ENCODE measurements at regions not wholly inside any gene's neighbourhood (a gene's known extent, or its start where the extent isn't known, plus 50 kb on each side); places are given as distances from the start of the nearest gene placed in this dataset.

GRCh38 chr11:70823771-70824170 is 425.4 kb downstream of the CTTN start:
- Mint-ChIP-seq H3K4me1 (peaks cover 30 to 38% of the 10 kb centered on the region in 2 experiments), H3K9me3 (no peaks in the 10 kb centered on the region; a peak in 1 of 5 replicates), H3K27me3 (ENCODE audit: low read depth) (no peaks in the 10 kb centered on the region; the same call in none of the 2 replicates), H3K36me3 (ENCODE audit: insufficient read depth in 1 of 3, low read depth in 3 of 3) (peaks cover 0 to 4% (median 0%) of the 10 kb centered on the region in 3 experiments; a peak in 2 of 7 replicates), H3K27ac (0 out of 7 replicates have a peak overlapping the region, but pooled peaks of 1 of the 3 experiments have one; percentile 16), H3K4me3 (no peak overlapping the region; a peak in 1 of 5 replicates)
- Histone ChIP-seq H3K27ac (ENCODE audit: insufficient read length, low read depth, low read length) (no peak overlapping the region), H3K79me1 (ENCODE audit: insufficient read depth, low read depth, low read length, poor library complexity, severe bottlenecking) (no peaks in the 10 kb centered on the region), H4K20me1 (ENCODE audit: control insufficient read depth, insufficient read depth, insufficient read length) (no peaks in the 10 kb centered on the region), H3K4ac (ENCODE audit: low read depth, low read length) (no peak overlapping the region), H3K9ac (ENCODE audit: extremely low read depth, insufficient read length, low read length) (no peak overlapping the region), H3K4me1 (ENCODE audit: insufficient read depth, low read length) (no peaks in the 10 kb centered on the region), H3K23ac (ENCODE audit: insufficient read length, low read depth, low read length) (no peak overlapping the region), H3K79me2 (ENCODE audit: insufficient read depth, low read length) (no peaks in the 10 kb centered on the region), H3K23me2 (ENCODE audit: insufficient read length, low read depth, low read length, poor library complexity, severe bottlenecking) (no peaks in the 10 kb centered on the region), H3K4me2 (ENCODE audit: insufficient read depth, insufficient read length, low read length) (no peak overlapping the region), H2BK15ac (ENCODE audit: low read depth, low read length) (no peak overlapping the region), H2AK5ac (ENCODE audit: insufficient read length, low read length) (no peak overlapping the region), H2BK5ac (ENCODE audit: insufficient read length, low read length) (no peak overlapping the region), H3K14ac (ENCODE audit: insufficient read depth, low read length) (no peak overlapping the region; the same call in 1 of the 2 replicates), H2AFZ (ENCODE audit: low read length) (no peak overlapping the region), H3K18ac (ENCODE audit: insufficient read length, low read depth, low read length) (no peak overlapping the region), H2BK120ac (ENCODE audit: low read depth, low read length, poor library complexity, severe bottlenecking) (no peak overlapping the region), H4K8ac (replicated peaks; ENCODE audit: insufficient read length, low read depth, low read length) (no peak overlapping the region), H3K27me3 (ENCODE audit: insufficient read depth, low read length) (no peaks in the 10 kb centered on the region), H2BK20ac (ENCODE audit: low read depth, low read length, poor library complexity, severe bottlenecking) (no peak overlapping the region), H2BK12ac (ENCODE audit: insufficient read length, low read depth, low read length) (no peak overlapping the region), H4K5ac (ENCODE audit: insufficient read length, low read depth, low read length) (no peak overlapping the region), H4K91ac (ENCODE audit: insufficient read length, low read depth, low read length) (no peak overlapping the region), H3K9me3 (ENCODE audit: control insufficient read depth, low read depth, low read length) (no peaks in the 10 kb centered on the region), H3T11ph (ENCODE audit: low read length) (no peak overlapping the region), H3K56ac (ENCODE audit: insufficient read length, low read depth, low read length) (no peak overlapping the region)
- DNase-seq, result no peak
- no peak for TF ChIP-seq CTCF (conservative IDR thresholded peaks at IDR 0.05)
- WGBS (ENCODE audit: extremely low coverage, insufficient read length, low lambda C conversion rate), result no CpG with 5 or more reads among the region's 7 CpGs
